HEK293 (cell line): ENCODE measurements at regions not wholly inside any gene's neighbourhood (a gene's known extent, or its start where the extent isn't known, plus 50 kb on each side); places are given as distances from the start of the nearest gene placed in this dataset.

Experiments
- CTCF ChIA-PET: fragments of 350-600 bp; formaldehyde crosslinking; extraction: SDS; loops from one replicate; lab custom pipeline; 2021; ENCODE audit warnings: antibody characterized with exemption; lab: Yijun Ruan, JAX
- POLR2A ChIA-PET: fragments of 300-600 bp; formaldehyde crosslinking; extraction: SDS; loops from one replicate; lab custom pipeline; 2020; ENCODE audit warnings: antibody characterized with exemption, inconsistent platforms; lab: Yijun Ruan, JAX
- H3K27ac ChIP-seq: fragments of 200-500 bp; sonication (Bioruptor generic); 2 replicates; pipeline ENCODE4 v1.5.1; 2014; ENCODE audit warnings: low read depth, low read length, control low read depth, inconsistent platforms; ENCODE audit errors: extremely low read depth
- H3K36me3 ChIP-seq, 2 experiments: fragments of 200-500 bp in 1 of 2; sonication (Bioruptor generic) in 1 of 2; 1 replicate in 1 of 2; 2 replicates in 1 of 2; pipeline ENCODE4 v1.5.1; 2014 to 2017; ENCODE audit warnings: inconsistent platforms in 2 of 2, low read length in 2 of 2; ENCODE audit not compliant: control insufficient read depth in 2 of 2, insufficient read depth in 1 of 2
- H3K4me1 ChIP-seq: fragments of 200-500 bp; sonication (Bioruptor generic); 2 replicates; pipeline ENCODE4 v1.5.1; 2014; ENCODE audit warnings: mild to moderate bottlenecking, low read length, inconsistent platforms; ENCODE audit not compliant: control insufficient read depth, insufficient read depth
- H3K4me3 ChIP-seq: 2 replicates; pipeline ENCODE4 v1.5.1; 2011; ENCODE audit warnings: low read depth, mild to moderate bottlenecking, control low read depth, low read length, moderate library complexity
- H3K9me3 ChIP-seq: fragments of 200-500 bp; sonication (Bioruptor generic); 2 replicates; pipeline ENCODE4 v1.5.1; 2014; ENCODE audit warnings: low read depth, low read length, inconsistent platforms; ENCODE audit not compliant: control insufficient read depth, insufficient read depth
- AEBP2 ChIP-seq: fragments of 450-650 bp; formaldehyde crosslinking; IDR thresholded peaks from 2 replicates; pipeline ENCODE4 v1.5.1; 2016; ENCODE audit warnings: missing biosample characterization, missing genetic modification characterization, borderline replicate concordance
- TCF7L2 ChIP-seq: IDR thresholded peaks from 2 replicates; pipeline ENCODE4 v1.6.1; 2011; ENCODE audit warnings: low read depth, mild to moderate bottlenecking, inconsistent platforms, low read length, moderate library complexity, borderline replicate concordance
- ZBTB17 ChIP-seq: fragments of 450-650 bp; formaldehyde crosslinking; IDR thresholded peaks from 2 replicates; pipeline ENCODE4 v1.5.1; 2016; ENCODE audit warnings: missing biosample characterization, missing genetic modification characterization
- ZFP41 ChIP-seq: fragments of 450-650 bp; formaldehyde crosslinking; IDR thresholded peaks from 2 replicates; pipeline ENCODE4 v1.5.1; 2016; ENCODE audit warnings: missing biosample characterization, missing genetic modification characterization, borderline replicate concordance
- ZNF16 ChIP-seq: fragments of 450-650 bp; formaldehyde crosslinking; IDR thresholded peaks from 2 replicates; pipeline ENCODE4 v1.5.1; 2016; ENCODE audit warnings: low read depth, missing biosample characterization, missing genetic modification characterization
- ZNF18 ChIP-seq: fragments of 450-650 bp; formaldehyde crosslinking; IDR thresholded peaks from 2 replicates; pipeline ENCODE4 v1.5.1; 2016; ENCODE audit warnings: missing biosample characterization, missing genetic modification characterization
- ZNF184 ChIP-seq: fragments of 450-650 bp; IDR thresholded peaks from 2 replicates; pipeline ENCODE4 v1.5.1; 2018; ENCODE audit warnings: missing biosample characterization, mild to moderate bottlenecking, missing genetic modification characterization
- ZNF2 ChIP-seq: fragments of 450-650 bp; formaldehyde crosslinking; IDR thresholded peaks from 2 replicates; pipeline ENCODE4 v1.5.1; 2016; ENCODE audit warnings: missing biosample characterization, missing genetic modification characterization
- ZNF23 ChIP-seq: fragments of 450-650 bp; formaldehyde crosslinking; IDR thresholded peaks from 2 replicates; pipeline ENCODE4 v1.5.1; 2016; ENCODE audit warnings: missing biosample characterization, missing genetic modification characterization, borderline replicate concordance
- ZNF26 ChIP-seq: fragments of 450-650 bp; formaldehyde crosslinking; IDR thresholded peaks from 2 replicates; pipeline ENCODE4 v1.5.1; 2016; ENCODE audit warnings: missing biosample characterization, missing genetic modification characterization
- ZNF350 ChIP-seq: fragments of 450-650 bp; formaldehyde crosslinking; IDR thresholded peaks from 2 replicates; pipeline ENCODE4 v1.5.0; 2017; ENCODE audit warnings: missing biosample characterization, mild to moderate bottlenecking, missing genetic modification characterization
- ZNF37A ChIP-seq: fragments of 450-650 bp; IDR thresholded peaks from 2 replicates; pipeline ENCODE4 v1.5.1; 2018; ENCODE audit warnings: missing biosample characterization, missing genetic modification characterization
- ZNF391 ChIP-seq: fragments of 450-650 bp; formaldehyde crosslinking; IDR thresholded peaks from 2 replicates; pipeline ENCODE4 v1.5.1; 2016; ENCODE audit warnings: low read depth, missing biosample characterization, missing genetic modification characterization, borderline replicate concordance
- ZNF549 ChIP-seq: fragments of 450-650 bp; IDR thresholded peaks from 2 replicates; pipeline ENCODE4 v1.5.1; 2018; ENCODE audit warnings: missing biosample characterization, missing genetic modification characterization, mild to moderate bottlenecking, inconsistent platforms, moderate library complexity
- ZNF610 ChIP-seq: fragments of 450-650 bp; formaldehyde crosslinking; IDR thresholded peaks from 2 replicates; pipeline ENCODE4 v1.5.1; 2016; ENCODE audit warnings: missing biosample characterization, missing genetic modification characterization, borderline replicate concordance
- ZNF654 ChIP-seq: fragments of 450-650 bp; formaldehyde crosslinking; IDR thresholded peaks from 2 replicates; pipeline ENCODE4 v1.5.1; 2016; ENCODE audit warnings: low read depth, missing biosample characterization, missing genetic modification characterization
- ZNF76 ChIP-seq: fragments of 450-650 bp; formaldehyde crosslinking; IDR thresholded peaks from 2 replicates; pipeline ENCODE4; 2016; ENCODE audit warnings: low read depth, missing biosample characterization, missing genetic modification characterization, borderline replicate concordance
- ZSCAN16 ChIP-seq: fragments of 450-650 bp; formaldehyde crosslinking; IDR thresholded peaks from 2 replicates; pipeline ENCODE4 v1.5.1; 2016; ENCODE audit warnings: missing biosample characterization, missing genetic modification characterization
- TF ChIP-seq, protein P1 (sequence below): fragments of 450-650 bp; formaldehyde crosslinking; IDR thresholded peaks from 2 replicates; pipeline ENCODE4 v1.5.1; 2016; ENCODE audit warnings: missing biosample characterization, missing genetic modification characterization, borderline replicate concordance
- TF ChIP-seq, protein P2 (sequence below): fragments of 450-650 bp; formaldehyde crosslinking; IDR thresholded peaks from 2 replicates; pipeline ENCODE4 v1.5.1; 2017; ENCODE audit warnings: missing biosample characterization, missing genetic modification characterization

GRCh38 chr15:39025881-39026280, 461.3 kb upstream of the RASGRP1 start:
- no peaks in the 10 kb centered on the region for H3K36me3 ChIP-seq
- H3K4me1 ChIP-seq: no peaks in the 10 kb centered on the region
- TF ChIP-seq ZNF350 (tag by site-specific recombination): no peak
- POLR2A ChIA-PET: no interaction called here
- no peaks in the 10 kb centered on the region for H3K9me3 ChIP-seq
- H3K4me3 ChIP-seq: no peak overlapping the region
- H3K27ac ChIP-seq: no peak overlapping the region
- CTCF ChIA-PET: no interaction called here

GRCh38 chr15:39028069-39028468, 463.5 kb upstream of the RASGRP1 start:
- TF ChIP-seq, protein P1, sequence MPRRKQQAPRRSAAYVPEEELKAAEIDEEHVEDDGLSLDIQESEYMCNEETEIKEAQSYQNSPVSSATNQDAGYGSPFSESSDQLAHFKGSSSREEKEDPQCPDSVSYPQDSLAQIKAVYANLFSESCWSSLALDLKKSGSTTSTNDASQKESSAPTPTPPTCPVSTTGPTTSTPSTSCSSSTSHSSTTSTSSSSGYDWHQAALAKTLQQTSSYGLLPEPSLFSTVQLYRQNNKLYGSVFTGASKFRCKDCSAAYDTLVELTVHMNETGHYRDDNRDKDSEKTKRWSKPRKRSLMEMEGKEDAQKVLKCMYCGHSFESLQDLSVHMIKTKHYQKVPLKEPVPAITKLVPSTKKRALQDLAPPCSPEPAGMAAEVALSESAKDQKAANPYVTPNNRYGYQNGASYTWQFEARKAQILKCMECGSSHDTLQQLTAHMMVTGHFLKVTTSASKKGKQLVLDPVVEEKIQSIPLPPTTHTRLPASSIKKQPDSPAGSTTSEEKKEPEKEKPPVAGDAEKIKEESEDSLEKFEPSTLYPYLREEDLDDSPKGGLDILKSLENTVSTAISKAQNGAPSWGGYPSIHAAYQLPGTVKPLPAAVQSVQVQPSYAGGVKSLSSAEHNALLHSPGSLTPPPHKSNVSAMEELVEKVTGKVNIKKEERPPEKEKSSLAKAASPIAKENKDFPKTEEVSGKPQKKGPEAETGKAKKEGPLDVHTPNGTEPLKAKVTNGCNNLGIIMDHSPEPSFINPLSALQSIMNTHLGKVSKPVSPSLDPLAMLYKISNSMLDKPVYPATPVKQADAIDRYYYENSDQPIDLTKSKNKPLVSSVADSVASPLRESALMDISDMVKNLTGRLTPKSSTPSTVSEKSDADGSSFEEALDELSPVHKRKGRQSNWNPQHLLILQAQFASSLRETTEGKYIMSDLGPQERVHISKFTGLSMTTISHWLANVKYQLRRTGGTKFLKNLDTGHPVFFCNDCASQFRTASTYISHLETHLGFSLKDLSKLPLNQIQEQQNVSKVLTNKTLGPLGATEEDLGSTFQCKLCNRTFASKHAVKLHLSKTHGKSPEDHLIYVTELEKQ: no peak
- TF ChIP-seq ZBTB17 (tag by site-specific recombination) (no peak), ZNF654 (tag by site-specific recombination) (no peak), ZSCAN16 (tag by site-specific recombination) (no peak), ZNF26 (no peak), ZNF549 (tag by site-specific recombination) (no peak), ZNF2 (tag by site-specific recombination) (no peak), ZNF18 (tag by site-specific recombination) (no peak), ZNF23 (no peak)
- TF ChIP-seq, protein P2, sequence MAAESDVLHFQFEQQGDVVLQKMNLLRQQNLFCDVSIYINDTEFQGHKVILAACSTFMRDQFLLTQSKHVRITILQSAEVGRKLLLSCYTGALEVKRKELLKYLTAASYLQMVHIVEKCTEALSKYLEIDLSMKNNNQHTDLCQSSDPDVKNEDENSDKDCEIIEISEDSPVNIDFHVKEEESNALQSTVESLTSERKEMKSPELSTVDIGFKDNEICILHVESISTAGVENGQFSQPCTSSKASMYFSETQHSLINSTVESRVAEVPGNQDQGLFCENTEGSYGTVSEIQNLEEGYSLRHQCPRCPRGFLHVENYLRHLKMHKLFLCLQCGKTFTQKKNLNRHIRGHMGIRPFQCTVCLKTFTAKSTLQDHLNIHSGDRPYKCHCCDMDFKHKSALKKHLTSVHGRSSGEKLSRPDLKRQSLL: no peak
- Histone ChIP-seq H3K9me3 (no peaks in the 10 kb centered on the region), H3K4me3 (no peak overlapping the region), H3K4me1 (no peaks in the 10 kb centered on the region), H3K27ac (no peak overlapping the region), H3K36me3 (no peaks in the 10 kb centered on the region)
- ChIA-PET CTCF (no interaction called here), POLR2A (no interaction called here)

DNA sequence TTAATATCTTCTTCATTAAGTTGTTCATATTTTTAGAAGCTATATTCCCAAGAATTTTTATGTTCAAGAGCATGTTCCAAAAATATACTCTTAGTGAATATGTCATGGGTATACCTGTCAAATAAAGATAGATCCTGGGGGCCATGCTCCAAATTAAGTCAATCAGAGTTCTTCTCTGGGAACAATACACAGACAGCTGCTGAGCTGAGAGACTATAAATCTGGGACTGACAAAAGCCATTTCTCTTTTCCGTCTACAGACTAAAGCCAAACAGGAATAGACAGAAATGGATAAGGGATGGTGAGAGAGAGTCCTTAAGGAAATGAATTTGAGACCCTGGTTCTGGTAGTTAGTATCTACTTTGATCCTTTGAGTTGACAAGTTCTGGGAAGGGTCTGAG, 465.1 kb upstream of the RASGRP1 start:
- CTCF ChIA-PET: no interaction called here
- H3K9me3 ChIP-seq: no peaks in the 10 kb centered on the region
- no peaks in the 10 kb centered on the region for H3K4me1 ChIP-seq
- TF ChIP-seq ZNF76 (tag by site-specific recombination): no peak
- no peak for TF ChIP-seq ZNF391
- no peak for TF ChIP-seq TCF7L2
- no peak for TF ChIP-seq ZFP41
- TF ChIP-seq AEBP2: no peak
- no peak for TF ChIP-seq ZNF16 (tag by site-specific recombination)
- TF ChIP-seq ZNF610 (tag by site-specific recombination): no peak
- no peak for TF ChIP-seq ZNF37A (tag by site-specific recombination)
- no peak for TF ChIP-seq ZNF184 (tag by site-specific recombination)
- TF ChIP-seq, all 188 proteins: peak for 0
- Histone ChIP-seq H3K36me3 (no peaks in the 10 kb centered on the region), H3K4me3 (no peak overlapping the region), H3K27ac (no peak overlapping the region)
- POLR2A ChIA-PET: no interaction called here
